GM19023 (cell line): ENCODE measurements at regions not wholly inside any gene's neighbourhood (a gene's known extent, or its start where the extent isn't known, plus 50 kb on each side); places are given as distances from the start of the nearest gene placed in this dataset.
"Not testable (repeated sequence)": the region's sequence is repeated elsewhere in the genome, so short reads cannot be mapped to it uniquely, and the experiment has no call there.

Experiments
- ATAC-seq: cut with Tn5 transposase; IDR thresholded peaks from one replicate; pipeline ENCODE4 v1.9.1; 2021; ENCODE audit warnings: mild to moderate bottlenecking, moderate library complexity; ENCODE audit not compliant: unreplicated experiment

DNA sequence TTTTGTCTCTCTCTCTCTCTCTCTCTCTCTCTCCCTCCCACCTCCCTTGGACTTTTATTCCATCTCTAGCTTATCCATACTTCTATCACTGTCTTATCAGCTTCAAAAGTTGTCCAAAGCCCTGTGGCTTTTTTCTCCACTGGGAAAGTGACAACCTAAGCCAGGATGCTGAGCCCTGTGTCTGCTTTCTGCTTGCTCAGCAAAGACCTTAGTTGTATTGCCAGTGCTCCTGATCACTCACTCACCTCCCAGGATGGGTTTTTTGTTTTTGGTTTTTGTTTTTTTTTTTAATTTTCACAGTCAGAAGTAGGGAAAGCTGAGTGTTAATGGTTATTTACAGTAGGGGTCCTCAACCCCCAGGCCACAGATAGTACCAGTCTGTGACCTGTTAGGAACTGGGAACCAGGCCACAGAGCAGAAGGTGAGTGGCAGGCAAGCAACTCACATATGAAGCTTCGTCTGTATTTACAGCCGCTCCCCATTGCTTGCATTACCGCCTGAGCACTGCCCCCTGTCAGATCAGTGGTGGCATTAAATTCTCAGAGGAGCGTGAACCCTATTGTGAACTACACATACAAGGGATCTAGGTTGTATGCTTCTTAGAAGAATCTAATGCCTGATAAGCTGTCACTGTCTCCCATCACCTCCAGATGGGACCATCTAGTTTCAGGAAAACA is 125.0 kb upstream of the ID4 start:
- no peak for ATAC-seq

DNA sequence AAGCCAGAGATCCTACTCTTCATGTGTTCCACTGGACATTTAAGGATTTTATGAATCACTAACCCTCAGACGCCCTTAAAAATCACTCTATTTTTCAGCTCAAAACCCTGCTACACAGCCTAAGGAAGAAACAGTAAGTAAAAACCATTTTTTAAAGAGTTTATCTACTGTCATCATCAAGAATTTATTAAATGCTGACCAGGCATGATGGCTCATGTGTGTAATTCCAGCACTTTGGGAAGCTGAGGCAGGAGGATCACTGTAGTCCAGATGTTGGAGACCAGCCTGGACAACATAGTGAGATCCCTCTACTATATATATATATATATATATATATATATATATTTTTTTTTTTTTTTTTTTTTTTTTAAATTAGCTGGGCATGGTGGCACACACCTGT is 124.2 kb upstream of the ID4 start:
- ATAC-seq, result no peak

GRCh38 chr6:19713411-19713810 is 123.8 kb upstream of the ID4 start:
- no peak for ATAC-seq

- ATAC-seq, result no peak
Measured at GRCh38 chr6:19713984-19714383, 123.2 kb upstream of the ID4 start.

DNA sequence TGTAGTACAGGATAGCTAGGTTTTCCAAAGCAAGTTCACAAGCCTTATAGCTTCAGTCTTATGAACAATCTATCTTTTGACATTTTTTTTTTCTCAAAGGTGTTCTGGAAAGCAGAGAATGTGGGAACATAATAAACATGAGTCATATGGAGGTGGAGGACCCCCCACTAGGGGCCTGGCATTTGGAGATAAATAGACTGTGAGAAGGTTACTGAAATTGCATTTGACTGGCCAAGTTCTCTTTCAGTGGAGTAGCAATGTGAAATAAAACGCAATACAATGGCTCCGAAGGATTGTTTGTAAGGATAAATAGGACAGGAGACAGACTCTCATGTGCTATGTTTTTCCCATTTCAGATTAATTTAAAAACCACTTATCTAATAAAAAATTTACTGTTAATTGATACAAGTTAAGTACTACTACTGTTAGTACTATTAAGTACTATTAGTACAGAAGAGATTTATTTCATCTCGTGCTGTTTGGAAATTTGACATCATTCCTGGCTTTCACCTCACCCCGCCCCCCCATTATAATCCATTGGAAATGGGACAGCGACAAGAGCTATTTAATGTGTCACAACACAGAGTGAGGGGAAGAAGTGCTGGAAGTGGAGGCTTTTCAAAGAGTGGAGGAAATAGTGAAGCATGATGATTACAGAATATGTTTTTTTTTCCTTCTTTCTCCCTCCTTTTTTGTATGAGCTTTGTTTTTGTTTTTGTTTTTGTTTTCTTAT is 122.6 kb upstream of the ID4 start:
- no peak for ATAC-seq

DNA sequence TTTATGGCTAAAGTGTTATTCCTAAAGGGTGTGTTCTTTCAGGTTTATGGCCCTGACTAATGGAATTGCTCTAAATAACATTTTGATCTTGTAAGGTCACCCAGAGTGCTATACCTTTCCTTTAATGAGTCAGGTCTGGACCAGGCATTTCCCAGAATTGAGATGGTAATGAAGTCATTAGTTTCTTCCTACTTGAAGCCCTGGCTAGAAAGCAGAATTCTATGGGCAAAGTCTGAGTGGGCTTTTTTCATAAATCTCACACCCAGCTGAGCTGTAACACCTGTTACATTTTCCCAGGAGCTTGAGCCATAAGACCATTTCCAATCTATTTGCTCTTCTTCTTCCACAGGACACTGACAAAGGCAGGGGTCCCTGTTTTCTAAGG is 122.0 kb upstream of the ID4 start:
- ATAC-seq, result no peak

DNA sequence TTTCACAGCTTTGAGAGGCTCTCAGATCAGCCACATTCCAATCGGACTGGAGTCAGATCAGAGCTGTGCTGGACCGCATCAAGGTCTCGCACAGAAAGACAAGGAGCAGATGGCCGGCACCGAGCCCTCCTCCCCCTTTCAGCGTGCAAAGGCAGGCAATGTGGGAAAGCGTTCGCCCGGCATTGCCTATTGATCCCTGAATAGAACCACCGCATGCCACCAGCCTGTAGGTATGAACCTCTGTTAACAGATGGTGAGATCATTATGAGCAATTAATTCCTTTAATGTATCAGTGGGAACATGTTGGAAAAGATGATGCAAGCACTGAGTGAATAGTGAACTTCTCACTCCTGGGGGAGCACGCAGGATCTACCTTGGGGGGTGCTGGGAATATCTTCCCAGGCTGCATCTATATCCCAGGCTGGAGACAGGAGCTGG is 117.5 kb upstream of the ID4 start:
- ATAC-seq, result no peak

- no peak for ATAC-seq
Measured at GRCh38 chr6:19721766-19722377, 115.3 kb upstream of the ID4 start.

- ATAC-seq, result no peak
Measured at GRCh38 chr6:19722999-19723398, 114.2 kb upstream of the ID4 start.

DNA sequence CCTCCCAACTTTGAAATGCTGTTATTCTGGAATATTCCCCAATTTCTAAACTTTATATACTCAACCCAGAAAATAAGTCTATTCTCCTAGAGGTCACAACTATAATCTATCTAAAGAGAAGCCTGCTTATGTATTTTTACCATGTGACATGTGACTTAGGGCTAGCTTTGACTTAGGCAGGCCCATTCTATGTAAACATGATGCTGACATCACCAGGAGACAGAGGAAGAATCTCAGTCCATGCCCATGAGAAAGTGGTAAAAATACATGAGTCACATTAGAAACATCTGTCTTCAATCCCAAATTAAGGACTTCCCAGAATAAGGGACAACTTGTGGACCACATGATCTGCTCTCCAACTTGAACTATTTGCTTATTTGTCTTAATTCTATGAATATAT is 113.6 kb upstream of the ID4 start:
- ATAC-seq, result no peak

GRCh38 chr6:19725436-19725835 is 111.7 kb upstream of the ID4 start:
- ATAC-seq, result not testable (repeated sequence)

GRCh38 chr6:19731282-19731681 is 105.9 kb upstream of the ID4 start:
- no peak for ATAC-seq

GRCh38 chr6:19734061-19734460 is 103.1 kb upstream of the ID4 start:
- ATAC-seq, result no peak

DNA sequence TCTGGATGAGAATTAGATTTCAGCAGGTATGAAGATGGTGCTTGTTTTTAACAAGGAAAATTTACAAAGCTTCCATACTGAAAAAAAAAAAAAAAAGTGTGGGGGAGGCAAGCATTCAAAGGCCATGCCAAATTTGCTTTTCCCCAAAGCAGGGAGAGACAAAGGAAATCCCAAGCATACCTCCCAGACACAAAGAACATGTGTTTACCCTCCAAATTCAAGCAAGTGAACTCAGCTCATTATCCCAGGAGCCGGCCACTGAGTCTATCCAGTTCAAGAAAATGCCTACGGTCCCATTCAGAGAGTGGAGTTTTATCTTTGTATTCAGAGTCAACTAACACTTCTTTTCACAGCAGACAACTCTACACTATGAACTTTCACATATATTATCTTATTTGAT is 102.7 kb upstream of the ID4 start:
- no peak for ATAC-seq

DNA sequence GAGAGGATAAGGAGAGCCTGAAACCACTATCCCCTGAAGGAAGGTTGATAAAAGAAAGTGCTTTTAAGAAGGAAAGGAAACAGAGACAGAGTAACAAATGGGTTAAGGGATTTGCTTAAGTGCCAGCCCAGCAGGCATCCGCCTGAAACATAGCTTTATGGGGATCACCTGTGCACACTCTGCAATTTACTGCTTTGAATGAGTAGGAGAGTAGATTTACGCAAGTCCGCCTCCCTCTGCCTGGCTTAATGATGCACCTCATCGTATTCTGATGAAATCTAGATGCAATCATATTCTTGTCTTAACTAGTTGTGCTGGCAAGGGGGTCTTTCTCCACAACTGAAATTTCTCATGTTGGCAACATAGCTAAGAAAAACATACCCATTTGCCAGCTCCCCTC is 101.1 kb upstream of the ID4 start:
- ATAC-seq, result no peak

DNA sequence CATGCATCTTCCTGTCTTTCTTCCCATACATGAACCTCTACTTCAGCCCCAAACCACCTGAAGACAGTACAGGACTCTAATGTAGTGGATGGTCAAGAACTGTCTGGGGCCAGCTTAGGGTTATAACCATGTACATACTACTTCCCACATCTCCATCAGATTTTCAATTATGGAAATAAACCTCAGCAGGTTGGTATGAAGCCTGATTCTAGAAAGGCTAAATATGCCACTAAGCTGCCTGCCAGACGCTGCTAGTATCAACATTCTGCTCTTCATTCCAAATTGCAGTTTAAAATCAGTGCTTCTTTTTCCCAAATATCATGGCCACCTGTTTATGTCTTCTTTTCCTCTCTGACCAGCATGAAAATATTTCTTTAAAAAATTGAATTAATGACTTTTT is 99.2 kb upstream of the ID4 start:
- no peak for ATAC-seq

GRCh38 chr6:19749722-19750121 is 87.4 kb upstream of the ID4 start:
- no peak for ATAC-seq

GRCh38 chr6:19752746-19753145 is 84.4 kb upstream of the ID4 start:
- no peak for ATAC-seq

DNA sequence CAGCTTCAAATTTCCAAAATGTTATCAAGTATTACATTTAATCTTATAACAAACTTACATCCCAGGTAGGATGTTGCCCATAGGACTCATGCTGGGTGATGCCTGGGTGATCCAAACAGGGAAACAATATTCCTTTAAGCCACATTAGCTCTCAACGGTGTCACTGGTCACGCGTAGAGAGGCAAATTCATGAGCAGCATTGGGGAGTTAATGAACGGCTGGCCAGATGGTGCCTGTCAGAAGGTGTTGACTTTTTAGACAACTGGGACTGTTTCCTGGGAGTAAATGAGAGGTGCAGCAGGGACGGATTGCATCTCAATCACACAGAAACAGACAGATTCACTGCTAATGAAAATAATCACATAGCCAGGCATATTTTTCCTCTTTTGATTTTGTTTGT is 83.3 kb upstream of the ID4 start:
- no peak for ATAC-seq

DNA sequence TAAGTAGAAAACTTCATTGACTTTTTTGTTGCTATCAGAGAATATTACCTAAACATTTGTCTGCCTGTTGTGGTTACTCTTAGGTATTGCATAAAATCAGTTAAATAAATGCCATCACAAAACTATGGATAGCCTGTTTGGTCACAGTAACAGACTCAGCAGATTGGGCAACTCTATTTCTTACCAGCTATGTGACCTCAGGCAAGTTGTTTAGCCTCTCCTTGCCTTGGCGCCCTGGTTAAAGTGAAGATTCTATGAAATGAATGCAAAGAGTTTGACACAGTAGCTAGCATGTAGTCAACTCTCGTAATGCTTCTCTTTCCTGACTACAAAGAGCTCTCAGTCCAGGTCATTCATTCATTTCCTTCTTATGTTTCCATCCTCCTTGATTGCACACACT is 82.5 kb upstream of the ID4 start:
- no peak for ATAC-seq

GRCh38 chr6:19755181-19755580 is 82.0 kb upstream of the ID4 start:
- no peak for ATAC-seq

- no peak for ATAC-seq
Measured at GRCh38 chr6:19757036-19757435, 80.1 kb upstream of the ID4 start.
